Sigmoid colon (tissue), 6 donors: ENCODE measurements at regions not wholly inside any gene's neighbourhood (a gene's known extent, or its start where the extent isn't known, plus 50 kb on each side); places are given as distances from the start of the nearest gene placed in this dataset.

Source experiments
- DNase-seq: peaks from one replicate; pipeline ENCODE4 v3.0.0-alpha.2; 2019
- H3K27ac ChIP-seq, 4 donors: fragments of 200-600 bp; sonication (generic); one replicate each; pipeline ENCODE4 v1.5.1; 2016 to 2019; ENCODE audit warnings: mild to moderate bottlenecking in 1 of 4
- H3K27me3 ChIP-seq, 3 donors: fragments of 200-600 bp; sonication (generic); one replicate each; pipeline ENCODE4 v1.5.1; 2019; ENCODE audit warnings: mild to moderate bottlenecking in 1 of 3
- H3K36me3 ChIP-seq, 4 donors: fragments of 200-600 bp; sonication (generic); one replicate each; pipeline ENCODE4 v1.5.1; 2016 to 2019
- H3K4me1 ChIP-seq, 4 donors: fragments of 200-600 bp; sonication (generic); one replicate each; pipeline ENCODE4 v1.5.1; 2017 to 2019
- H3K4me3 ChIP-seq, 4 donors: fragments of 200-600 bp; sonication (generic); one replicate each; pipeline ENCODE4 v1.5.1; 2017 to 2019; ENCODE audit warnings: mild to moderate bottlenecking in 2 of 4, moderate library complexity in 1 of 4
- H3K9me3 ChIP-seq, 4 donors: fragments of 200-600 bp in 3 of 4; sonication (generic) in 3 of 4; one replicate each; pipeline versions ENCODE4 v1.5.1 to v1.6.1; 2013 to 2019
- CTCF ChIP-seq, 4 experiments: fragments of 450-650 bp in 3 of 4; fragments of 200-600 bp in 1 of 4; IDR thresholded peaks; one replicate each; pipeline ENCODE4 v1.5.1; 2016 to 2019; ENCODE audit warnings: antibody characterized with exemption in 4 of 4, mild to moderate bottlenecking in 3 of 4, moderate library complexity in 2 of 4
- EP300 ChIP-seq, 4 donors: sonication (generic); formaldehyde crosslinking; IDR thresholded peaks; one replicate each; pipeline ENCODE4 v1.6.1; 2017; ENCODE audit warnings: antibody characterized with exemption in 4 of 4
- POLR2A ChIP-seq, 2 donors: fragments of 450-650 bp; IDR thresholded peaks; one replicate each; pipeline ENCODE4 v1.6.1; 2016; ENCODE audit warnings: antibody characterized with exemption in 2 of 2, mild to moderate bottlenecking in 2 of 2, moderate library complexity in 2 of 2
- POLR2AphosphoS5 ChIP-seq, 4 donors: sonication (generic); formaldehyde crosslinking; IDR thresholded peaks; one replicate each; pipeline ENCODE4 v1.6.1; 2017; ENCODE audit warnings: antibody characterized with exemption in 4 of 4
- WGBS, 2 donors: extraction: QIAGEN DNeasy Blood & Tissue Kit; methylation state at CpG; one replicate each; pipeline ENCODE4 v1.1.7; 2013; 5-methylcytosine and 5-hydroxymethylcytosine counted together
- intact Hi-C: fragments of 100-400 bp; cut with DNase I; formaldehyde crosslinking; loops from one replicate; pipeline ENCODE4 v1.15.1; 2023
- donor health status: healthy with polysubstance abuse.
- donor health status: healthy.

GRCh38 chr17:69999253-69999652 is 75.8 kb upstream of the KCNJ16 start:
- intact Hi-C loops, result no loop called here
- H3K4me3 ChIP-seq, result no peak overlapping the region
- no peaks in the 10 kb centered on the region for H3K4me1 ChIP-seq
- H3K9me3 ChIP-seq, result peaks cover 0 to 3% (median 0%) of the 10 kb centered on the region in 4 donors
- no peak for DNase-seq
- no peak overlapping the region for H3K27ac ChIP-seq
- WGBS, 2 donors, result 81 to 84% methylated on average over 1 of the region's 1 CpG
- H3K36me3 ChIP-seq, result no peaks in the 10 kb centered on the region
- TF ChIP-seq EP300 (IDR thresholded peaks at IDR 0.05) (no peak), CTCF (IDR thresholded peaks at IDR 0.05) (no peak), POLR2AphosphoS5 (IDR thresholded peaks at IDR 0.05) (no peak), POLR2A (IDR thresholded peaks at IDR 0.05) (no peak)
- H3K27me3 ChIP-seq, result no peaks in the 10 kb centered on the region

- Histone ChIP-seq H3K9me3 (no peaks in the 10 kb centered on the region), H3K27me3 (no peaks in the 10 kb centered on the region), H3K4me1 (no peaks in the 10 kb centered on the region), H3K36me3 (no peaks in the 10 kb centered on the region), H3K4me3 (no peak overlapping the region), H3K27ac (no peak overlapping the region)
- DNase-seq, result no peak
- TF ChIP-seq POLR2AphosphoS5 (IDR thresholded peaks at IDR 0.05) (no peak), EP300 (IDR thresholded peaks at IDR 0.05) (no peak), CTCF (IDR thresholded peaks at IDR 0.05) (no peak), POLR2A (IDR thresholded peaks at IDR 0.05) (no peak)
- WGBS, 2 donors, result 91 to 93% methylated on average over 4 of the region's 4 CpGs
- intact Hi-C loops, result no loop called here
Observed at GRCh38 chr17:70006159-70006558, 68.9 kb upstream of the KCNJ16 start.

DNA sequence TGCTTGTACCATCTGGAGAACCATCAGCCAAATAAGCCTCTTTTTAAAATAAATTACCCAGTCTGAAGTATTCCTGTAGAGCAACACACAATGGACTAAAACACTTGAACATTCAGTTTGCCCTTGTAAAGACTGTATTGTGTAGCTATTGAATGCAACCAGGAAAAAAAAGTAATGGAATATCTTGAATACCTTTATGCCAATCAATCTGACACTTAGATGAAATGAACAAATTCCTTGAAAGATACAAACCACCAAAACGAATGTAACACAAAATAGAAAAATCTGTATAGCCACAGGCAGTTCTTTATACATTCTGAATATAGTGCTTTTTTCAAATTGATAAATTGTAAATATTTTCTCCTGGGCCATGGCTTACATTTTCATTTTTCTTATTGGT is 63.3 kb upstream of the KCNJ16 start:
- intact Hi-C loops, result no loop called here
- Histone ChIP-seq H3K27ac (no peak overlapping the region), H3K9me3 (no peaks in the 10 kb centered on the region), H3K36me3 (no peaks in the 10 kb centered on the region), H3K27me3 (no peaks in the 10 kb centered on the region), H3K4me1 (no peaks in the 10 kb centered on the region), H3K4me3 (no peak overlapping the region)
- TF ChIP-seq POLR2AphosphoS5 (IDR thresholded peaks at IDR 0.05) (no peak), EP300 (IDR thresholded peaks at IDR 0.05) (no peak), CTCF (IDR thresholded peaks at IDR 0.05) (no peak), POLR2A (IDR thresholded peaks at IDR 0.05) (no peak)
- DNase-seq, result no peak
- WGBS, 2 donors, result 80 to 85% methylated on average over 1 of the region's 1 CpG

GRCh38 chr17:70013911-70014310 is 61.1 kb upstream of the KCNJ16 start:
- Histone ChIP-seq H3K27me3 (no peaks in the 10 kb centered on the region), H3K36me3 (no peaks in the 10 kb centered on the region), H3K4me3 (no peak overlapping the region), H3K27ac (no peak overlapping the region), H3K4me1 (no peaks in the 10 kb centered on the region), H3K9me3 (no peaks in the 10 kb centered on the region)
- intact Hi-C loops, result no loop called here
- TF ChIP-seq POLR2A (IDR thresholded peaks at IDR 0.05), result no peak
- TF ChIP-seq EP300 (IDR thresholded peaks at IDR 0.05), result no peak
- no peak for TF ChIP-seq CTCF (IDR thresholded peaks at IDR 0.05)
- no peak for TF ChIP-seq POLR2AphosphoS5 (IDR thresholded peaks at IDR 0.05)
- 84 to 85% methylated on average over 4 of the region's 4 CpGs for WGBS, 2 donors
- no peak for DNase-seq

- H3K27ac ChIP-seq, result no peak overlapping the region
- no peaks in the 10 kb centered on the region for H3K27me3 ChIP-seq
- no peaks in the 10 kb centered on the region for H3K36me3 ChIP-seq
- H3K4me1 ChIP-seq, result peaks cover 0 to 9% (median 1%) of the 10 kb centered on the region in 4 donors
- WGBS, 2 donors, result 91 to 93% methylated on average over 1 of the region's 1 CpG
- TF ChIP-seq EP300 (IDR thresholded peaks at IDR 0.05) (no peak), CTCF (IDR thresholded peaks at IDR 0.05) (no peak), POLR2AphosphoS5 (IDR thresholded peaks at IDR 0.05) (no peak), POLR2A (IDR thresholded peaks at IDR 0.05) (no peak)
- H3K9me3 ChIP-seq, result no peaks in the 10 kb centered on the region
- intact Hi-C loops, result no loop called here
- H3K4me3 ChIP-seq, result no peak overlapping the region
- no peak for DNase-seq
Observed at GRCh38 chr17:70017112-70017511, 57.9 kb upstream of the KCNJ16 start.
